Body of pancreas (tissue), 4 donors: ENCODE measurements at regions not wholly inside any gene's neighbourhood (a gene's known extent, or its start where the extent isn't known, plus 50 kb on each side); places are given as distances from the start of the nearest gene placed in this dataset.

ENCODE experiments used
- ATAC-seq: fragments of 150-250 bp; one replicate; pipeline ENCODE4 v1.9.1; 2016
- DNase-seq, 4 donors: peaks; one replicate each; pipeline ENCODE4 v3.0.0-alpha.2; 2019
- H3K27ac ChIP-seq, 4 donors: fragments of 200-600 bp; sonication (generic); 1 replicate in 3 of 4; 2 replicates in 1 of 4; pipeline versions ENCODE4 v1.5.1 to v1.6.1; 2016 to 2019; ENCODE audit warnings: mild to moderate bottlenecking in 1 of 4, mixed read lengths in 1 of 4, moderate library complexity in 1 of 4
- H3K27me3 ChIP-seq, 2 donors: fragments of 200-600 bp; sonication (generic); one replicate each; pipeline ENCODE4 v1.6.0; 2016; ENCODE audit warnings: mild to moderate bottlenecking in 1 of 2
- H3K36me3 ChIP-seq, 2 donors: fragments of 200-600 bp; sonication (generic); replicated peaks in 1 of 2; 2 replicates each; pipeline ENCODE4 v1.5.1; 2016; ENCODE audit warnings: low read depth in 2 of 2; ENCODE audit not compliant: insufficient read depth in 1 of 2
- H3K4me1 ChIP-seq: fragments of 200-600 bp; sonication (generic); one replicate; pipeline ENCODE4 v1.6.0; 2016
- H3K4me3 ChIP-seq, 2 donors: fragments of 200-600 bp; sonication (generic); 1 replicate in 1 of 2; 2 replicates in 1 of 2; pipeline ENCODE4 v1.5.1; 2016 to 2019
- H3K9me3 ChIP-seq, 3 donors: fragments of 200-600 bp; sonication (generic); 1 replicate in 2 of 3; 2 replicates in 1 of 3; pipeline ENCODE4 v1.5.1; 2016
- POLR2A ChIP-seq, 3 donors: fragments of 450-650 bp; IDR thresholded peaks; one replicate each; pipeline ENCODE4 v1.6.1; 2016; ENCODE audit warnings: antibody characterized with exemption in 3 of 3, mild to moderate bottlenecking in 2 of 3
- whole genome bisulfite sequencing, 2 donors: methylation state at CpG; one replicate each; pipeline ENCODE4 v1.1.5; 2017; 5-methylcytosine and 5-hydroxymethylcytosine counted together
- intact Hi-C: fragments of 100-400 bp; cut with DNase I; formaldehyde crosslinking; loops from one replicate; pipeline ENCODE4 v1.15.1; 2023
- TF ChIP-seq, protein P1 (sequence below), 7 experiments: fragments of 450-650 bp in 4 of 7; fragments of 200-600 bp in 3 of 7; sonication (generic) in 3 of 7; IDR thresholded peaks; one replicate each; pipeline ENCODE4 v1.5.1; 2016 to 2019; ENCODE audit warnings: antibody characterized with exemption in 7 of 7

DNA sequence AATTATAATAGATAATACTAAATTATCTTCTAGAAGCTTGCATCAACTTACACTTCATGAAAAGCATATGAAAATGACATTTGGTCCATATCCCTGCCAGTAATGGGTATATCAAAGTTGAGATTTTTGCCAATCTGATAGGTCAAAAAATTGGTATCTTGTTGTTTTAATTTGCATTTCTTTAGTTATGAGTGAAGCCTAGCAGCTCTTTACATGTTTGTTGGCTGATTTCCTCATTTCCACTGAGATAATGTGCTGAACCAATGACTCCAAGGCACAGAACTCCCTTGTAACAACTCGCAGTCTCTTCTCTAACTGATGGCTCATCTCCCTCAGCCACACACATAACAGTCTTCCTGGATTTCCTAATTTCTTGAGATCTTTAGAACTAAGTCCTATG, 175.3 kb upstream of the SESN3 start:
- ATAC-seq: no peak
- H3K4me3 ChIP-seq: no peak overlapping the region
- H3K27ac ChIP-seq: no peak overlapping the region
- H3K27me3 ChIP-seq: no peaks in the 10 kb centered on the region
- H3K36me3 ChIP-seq: no peaks in the 10 kb centered on the region
- H3K4me1 ChIP-seq: no peaks in the 10 kb centered on the region
- 83 to 87% methylated on average over 1 of the region's 1 CpG for WGBS, 2 donors
- intact Hi-C loops: no loop called here
- H3K9me3 ChIP-seq: no peaks in the 10 kb centered on the region
- DNase-seq: no peak
- TF ChIP-seq POLR2A (IDR thresholded peaks at IDR 0.05): no peak
- TF ChIP-seq, protein P1, sequence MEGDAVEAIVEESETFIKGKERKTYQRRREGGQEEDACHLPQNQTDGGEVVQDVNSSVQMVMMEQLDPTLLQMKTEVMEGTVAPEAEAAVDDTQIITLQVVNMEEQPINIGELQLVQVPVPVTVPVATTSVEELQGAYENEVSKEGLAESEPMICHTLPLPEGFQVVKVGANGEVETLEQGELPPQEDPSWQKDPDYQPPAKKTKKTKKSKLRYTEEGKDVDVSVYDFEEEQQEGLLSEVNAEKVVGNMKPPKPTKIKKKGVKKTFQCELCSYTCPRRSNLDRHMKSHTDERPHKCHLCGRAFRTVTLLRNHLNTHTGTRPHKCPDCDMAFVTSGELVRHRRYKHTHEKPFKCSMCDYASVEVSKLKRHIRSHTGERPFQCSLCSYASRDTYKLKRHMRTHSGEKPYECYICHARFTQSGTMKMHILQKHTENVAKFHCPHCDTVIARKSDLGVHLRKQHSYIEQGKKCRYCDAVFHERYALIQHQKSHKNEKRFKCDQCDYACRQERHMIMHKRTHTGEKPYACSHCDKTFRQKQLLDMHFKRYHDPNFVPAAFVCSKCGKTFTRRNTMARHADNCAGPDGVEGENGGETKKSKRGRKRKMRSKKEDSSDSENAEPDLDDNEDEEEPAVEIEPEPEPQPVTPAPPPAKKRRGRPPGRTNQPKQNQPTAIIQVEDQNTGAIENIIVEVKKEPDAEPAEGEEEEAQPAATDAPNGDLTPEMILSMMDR (IDR thresholded peaks at IDR 0.05): no peak

DNA sequence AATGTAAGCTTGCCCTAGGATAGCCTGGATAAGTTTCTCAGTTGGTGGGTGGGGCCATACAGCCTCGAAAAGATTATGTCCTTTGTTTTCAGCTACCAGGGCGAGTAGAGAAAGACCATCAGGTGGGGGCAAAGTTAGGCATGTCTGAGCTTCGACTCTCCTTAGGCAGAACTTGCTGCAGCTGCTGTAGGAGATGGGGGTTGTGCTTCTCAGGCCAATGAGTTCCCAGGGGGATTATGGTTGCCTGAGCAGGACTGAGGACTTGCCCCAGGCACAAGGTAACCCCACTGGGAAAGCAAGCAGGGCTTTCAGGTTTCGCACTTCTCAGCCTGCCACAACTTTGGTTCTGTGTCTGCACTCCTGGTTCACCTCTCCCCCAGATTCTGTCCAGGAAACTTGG, 173.4 kb upstream of the SESN3 start:
- DNase-seq (no peak), ATAC-seq (no peak)
- no peaks in the 10 kb centered on the region for H3K4me1 ChIP-seq
- no peaks in the 10 kb centered on the region for H3K27me3 ChIP-seq
- H3K27ac ChIP-seq: no peak overlapping the region
- H3K4me3 ChIP-seq: no peak overlapping the region
- TF ChIP-seq, protein P1 (IDR thresholded peaks at IDR 0.05): no peak
- 59 to 63% methylated on average over 4 of the region's 4 CpGs for WGBS, 2 donors
- intact Hi-C loops: no loop called here
- H3K9me3 ChIP-seq: no peaks in the 10 kb centered on the region
- no peaks in the 10 kb centered on the region for H3K36me3 ChIP-seq

DNA sequence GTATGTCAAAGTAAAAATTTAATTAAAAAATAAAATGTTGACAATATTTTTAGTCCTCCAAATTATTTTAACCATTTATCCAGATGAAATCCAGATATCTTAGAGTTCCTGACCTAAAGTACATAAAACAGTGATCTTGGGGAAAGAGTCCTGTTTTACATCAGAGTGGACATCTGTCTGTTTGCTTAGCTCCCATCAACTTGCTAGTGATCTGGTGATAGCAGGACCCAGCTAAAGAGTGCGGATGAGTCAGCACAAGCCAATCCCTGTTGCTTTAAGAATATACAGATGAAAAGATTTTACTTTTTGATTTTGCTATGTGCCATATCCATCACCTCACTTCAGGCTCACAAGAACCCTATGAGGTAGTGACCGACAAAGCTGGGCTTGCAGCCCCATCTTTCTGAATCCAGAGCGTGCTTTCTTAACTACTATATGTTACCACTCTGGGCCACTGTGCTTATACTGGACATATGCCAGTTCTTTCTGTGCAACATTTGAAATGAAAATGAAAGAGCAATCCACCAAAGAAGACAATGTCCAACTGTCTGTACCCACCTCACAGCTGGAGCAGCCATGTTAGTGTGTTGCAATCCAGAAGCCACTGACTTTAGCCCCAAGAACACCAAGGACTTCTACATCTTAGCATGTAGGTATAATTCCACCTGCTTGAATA, 167.6 kb upstream of the SESN3 start:
- WGBS, 2 donors: 85 to 90% methylated on average over 3 of the region's 3 CpGs
- no peaks in the 10 kb centered on the region for H3K4me1 ChIP-seq
- TF ChIP-seq, protein P1 (IDR thresholded peaks at IDR 0.05): no peak
- no peak for TF ChIP-seq POLR2A (IDR thresholded peaks at IDR 0.05)
- no peaks in the 10 kb centered on the region for H3K27me3 ChIP-seq
- H3K4me3 ChIP-seq: no peak overlapping the region
- H3K36me3 ChIP-seq: no peaks in the 10 kb centered on the region
- H3K9me3 ChIP-seq: no peaks in the 10 kb centered on the region
- intact Hi-C loops: no loop called here
- no peak for ATAC-seq
- no peak overlapping the region for H3K27ac ChIP-seq
- DNase-seq: no peak

DNA sequence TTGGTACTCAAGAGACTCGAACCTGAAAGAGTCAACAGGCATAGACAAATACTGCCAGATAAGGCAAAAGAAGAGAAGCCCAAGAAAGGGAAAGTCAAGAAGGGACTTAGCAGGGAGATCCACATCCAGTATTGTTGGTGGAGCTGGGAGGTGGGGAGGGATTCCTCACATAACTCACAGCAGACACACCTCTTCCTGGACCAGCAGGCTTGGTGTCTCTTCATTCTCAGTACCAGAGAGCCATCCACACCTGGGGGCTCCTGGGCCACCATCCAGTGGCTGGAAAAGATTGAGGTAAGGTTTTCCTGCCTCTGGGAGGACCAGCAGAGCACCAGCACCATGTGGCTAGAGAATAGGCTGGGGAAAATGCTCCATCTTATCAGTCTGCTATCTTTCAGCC, 161.6 kb upstream of the SESN3 start:
- Histone ChIP-seq H3K36me3 (no peaks in the 10 kb centered on the region), H3K4me1 (no peaks in the 10 kb centered on the region), H3K9me3 (no peaks in the 10 kb centered on the region), H3K27me3 (no peaks in the 10 kb centered on the region), H3K4me3 (no peak overlapping the region), H3K27ac (no peak overlapping the region)
- 46 to 53% methylated on average over 1 of the region's 1 CpG for WGBS, 2 donors
- no peak for TF ChIP-seq POLR2A (IDR thresholded peaks at IDR 0.05)
- TF ChIP-seq, protein P1 (IDR thresholded peaks at IDR 0.05): no peak
- DNase-seq (no peak), ATAC-seq (no peak)
- intact Hi-C loops: no loop called here

DNA sequence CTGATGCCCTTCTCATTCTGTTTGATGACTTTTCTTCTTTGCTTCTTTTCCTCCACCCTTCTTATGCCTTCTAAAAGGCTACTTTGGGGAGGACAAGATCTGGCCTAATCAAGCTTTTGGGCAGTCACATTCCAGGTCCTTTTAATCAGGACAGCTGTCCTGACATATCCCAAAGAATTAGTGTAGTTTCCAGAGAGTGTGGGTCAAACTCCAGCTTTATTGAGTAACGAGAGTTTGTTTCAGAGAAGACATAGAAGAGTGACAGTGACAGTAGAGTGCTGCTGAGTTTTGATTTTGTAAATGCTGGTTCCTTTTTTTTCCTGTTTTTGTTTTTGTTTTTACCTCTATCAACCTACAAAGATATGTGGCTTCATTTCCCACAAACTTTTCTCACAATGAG, 158.4 kb upstream of the SESN3 start:
- TF ChIP-seq POLR2A (IDR thresholded peaks at IDR 0.05): no peak
- TF ChIP-seq, protein P1 (IDR thresholded peaks at IDR 0.05): no peak
- intact Hi-C loops: no loop called here
- DNase-seq: no peak
- Histone ChIP-seq H3K36me3 (no peaks in the 10 kb centered on the region), H3K4me1 (no peaks in the 10 kb centered on the region), H3K27me3 (no peaks in the 10 kb centered on the region), H3K4me3 (no peak overlapping the region), H3K9me3 (no peaks in the 10 kb centered on the region), H3K27ac (no peak overlapping the region)
- no peak for ATAC-seq
- WGBS, 2 donors: 55 to 80% methylated on average over 1 of the region's 1 CpG
